Breast epithelium (tissue), 3 donors: ENCODE measurements at regions not wholly inside any gene's neighbourhood (a gene's known extent, or its start where the extent isn't known, plus 50 kb on each side); places are given as distances from the start of the nearest gene placed in this dataset.

Source experiments
- CTCF ChIP-seq, 3 donors: fragments of 450-650 bp; IDR thresholded peaks; one replicate each; pipeline ENCODE4 v1.5.1; 2016 to 2017; ENCODE audit warnings: antibody characterized with exemption in 3 of 3, mild to moderate bottlenecking in 3 of 3, moderate library complexity in 3 of 3
- POLR2A ChIP-seq: fragments of 450-650 bp; IDR thresholded peaks from one replicate; pipeline ENCODE4 v1.6.1; 2016; ENCODE audit warnings: antibody characterized with exemption, mild to moderate bottlenecking, moderate library complexity
- POLR2AphosphoS5 ChIP-seq, 3 donors: sonication (generic); formaldehyde crosslinking; IDR thresholded peaks; one replicate each; pipeline ENCODE4 v1.6.1; 2017; ENCODE audit warnings: antibody characterized with exemption in 3 of 3

- TF ChIP-seq CTCF (IDR thresholded peaks at IDR 0.05) = no peak
- no peak for TF ChIP-seq POLR2A
- no peak for TF ChIP-seq POLR2AphosphoS5 (IDR thresholded peaks at IDR 0.05)
These were observed 462.4 kb downstream of the RAB38 start for GRCh38 chr11:87712802-87713202.
